NCI-H345 treated with DMSO at 0.1 percent for 48 hours (cell line): ENCODE measurements at regions not wholly inside any gene's neighbourhood (a gene's known extent, or its start where the extent isn't known, plus 50 kb on each side); places are given as distances from the start of the nearest gene placed in this dataset.

Experiments
- DNase-seq: peaks from one replicate; lab custom pipeline; 2025; ENCODE audit not compliant: unreplicated experiment; lab: John Stamatoyannopoulos, UW

- no peak for DNase-seq
These were observed 154.7 kb upstream of the ANKH start for GRCh38 chr5:15026011-15026893.

GRCh38 chr5:15023846-15024245 lies 152.3 kb upstream of the ANKH start:
- DNase-seq = no peak

GRCh38 chr5:15023266-15023665 lies 151.7 kb upstream of the ANKH start:
- DNase-seq = no peak

- no peak for DNase-seq
These were observed 149.9 kb upstream of the ANKH start for GRCh38 chr5:15021266-15022046.

- no peak for DNase-seq
These were observed 149.2 kb upstream of the ANKH start for GRCh38 chr5:15020736-15021135.

- no peak for DNase-seq
These were observed 143.2 kb upstream of the ANKH start for GRCh38 chr5:15014809-15015208.

- peak; percentile 73 for DNase-seq
These were observed 142.3 kb upstream of the ANKH start for GRCh38 chr5:15013654-15014463.

GRCh38 chr5:15012061-15012460 lies 140.5 kb upstream of the ANKH start:
- no peak for DNase-seq

DNA sequence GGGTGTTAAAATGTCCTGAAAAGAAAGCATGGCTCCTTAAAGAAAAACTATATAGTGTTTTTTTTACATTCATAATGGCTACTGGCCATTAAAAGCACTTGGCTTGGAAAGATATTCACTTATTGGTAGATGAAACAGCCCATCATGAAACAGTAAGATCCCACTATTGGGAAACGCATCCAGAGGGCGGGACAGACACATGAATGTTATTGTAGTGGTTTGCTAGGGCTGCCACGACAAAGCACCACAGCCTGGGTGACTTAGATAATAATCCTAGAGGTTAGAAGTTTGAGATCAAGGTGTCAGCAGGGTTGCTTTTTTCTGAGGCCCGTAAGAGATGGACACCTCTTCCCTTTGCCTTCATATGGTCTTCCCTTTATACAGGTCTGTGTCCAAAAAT lies 139.4 kb upstream of the ANKH start:
- no peak for DNase-seq

DNA sequence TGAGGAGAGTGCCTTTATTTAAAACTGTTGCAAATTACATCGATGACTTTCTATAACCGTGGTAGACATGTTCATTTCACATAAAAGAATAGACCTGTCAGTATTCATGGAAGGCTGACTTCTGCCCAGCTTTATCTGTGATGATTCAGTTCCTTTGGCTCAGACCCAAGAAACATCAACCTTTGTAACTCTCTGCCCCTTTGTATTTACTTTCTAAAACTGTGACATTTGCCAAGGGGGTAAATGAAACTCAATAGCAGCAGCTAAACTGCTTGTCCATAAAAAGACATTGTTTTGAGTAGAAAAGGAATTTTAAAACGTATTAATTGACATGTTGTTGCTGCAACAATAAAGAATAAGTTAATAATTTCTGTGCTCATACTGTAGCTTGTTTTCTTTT lies 137.8 kb upstream of the ANKH start:
- DNase-seq = peak; percentile 77

GRCh38 chr5:15008921-15009320 lies 137.3 kb upstream of the ANKH start:
- DNase-seq = no peak

DNA sequence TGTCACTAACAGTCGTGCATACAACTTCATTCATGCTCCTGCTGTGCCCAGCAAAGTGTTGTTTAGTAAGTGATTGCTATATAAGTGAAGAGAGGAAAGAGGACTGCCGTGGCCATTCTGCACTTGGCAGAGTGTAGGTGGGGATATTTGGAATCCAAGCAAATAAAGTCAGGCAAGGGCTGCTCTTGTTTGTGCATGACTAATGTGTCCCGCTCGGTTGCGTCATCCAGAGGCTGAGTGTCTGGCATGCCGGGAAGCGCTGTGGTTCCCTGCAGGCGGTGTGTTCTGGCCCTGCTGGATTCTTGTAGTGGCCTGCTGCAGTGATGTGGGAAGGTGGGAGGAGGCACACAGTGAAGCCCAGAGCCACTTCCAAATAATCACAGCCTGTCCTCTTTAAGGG lies 136.9 kb upstream of the ANKH start:
- peak; percentile 70 for DNase-seq

DNA sequence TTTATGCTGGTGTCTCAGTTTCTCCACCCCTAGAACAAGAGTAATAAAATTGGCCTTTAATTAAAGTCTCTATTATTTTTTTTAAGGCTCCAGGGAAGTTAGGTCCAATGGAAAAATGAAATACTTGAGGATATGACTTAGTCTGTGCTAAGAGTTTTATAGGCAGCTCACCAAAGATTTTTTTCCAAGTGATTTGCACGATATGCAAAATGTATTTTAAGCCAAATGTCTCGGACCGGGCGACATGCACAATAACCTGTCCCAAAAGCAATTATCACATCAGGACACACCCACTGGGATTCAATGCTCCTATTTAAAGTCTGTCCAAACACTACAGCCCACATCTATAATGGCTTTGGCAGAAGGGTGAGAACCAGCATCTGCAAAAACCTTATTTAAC lies 136.1 kb upstream of the ANKH start:
- DNase-seq = no peak

GRCh38 chr5:15004506-15004905 lies 132.9 kb upstream of the ANKH start:
- no peak for DNase-seq

GRCh38 chr5:15003511-15003920 lies 131.9 kb upstream of the ANKH start:
- peak; percentile 75 for DNase-seq

DNA sequence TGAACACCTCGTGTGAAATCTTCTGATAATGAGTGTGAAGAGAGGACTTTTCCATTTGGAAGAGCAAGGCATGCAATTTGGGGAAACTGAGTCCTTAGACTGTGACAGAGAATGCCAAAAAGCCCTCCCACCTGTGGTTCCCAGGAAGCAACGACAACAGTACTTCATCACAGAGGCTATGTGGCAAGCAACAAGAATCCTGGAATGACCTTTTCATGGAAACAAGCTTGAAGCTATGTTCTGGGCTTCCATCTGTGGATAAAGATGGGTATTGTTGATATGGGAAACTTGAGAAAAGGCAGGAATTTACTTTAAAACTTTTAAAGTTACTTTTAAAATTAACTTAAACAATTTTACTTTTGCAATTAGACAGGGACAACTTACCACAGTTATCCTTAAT lies 131.2 kb upstream of the ANKH start:
- no peak for DNase-seq

- no peak for DNase-seq
These were observed 130.6 kb upstream of the ANKH start for GRCh38 chr5:15002173-15002572.

- no peak for DNase-seq
These were observed 129.9 kb upstream of the ANKH start for GRCh38 chr5:15001517-15001916.

DNA sequence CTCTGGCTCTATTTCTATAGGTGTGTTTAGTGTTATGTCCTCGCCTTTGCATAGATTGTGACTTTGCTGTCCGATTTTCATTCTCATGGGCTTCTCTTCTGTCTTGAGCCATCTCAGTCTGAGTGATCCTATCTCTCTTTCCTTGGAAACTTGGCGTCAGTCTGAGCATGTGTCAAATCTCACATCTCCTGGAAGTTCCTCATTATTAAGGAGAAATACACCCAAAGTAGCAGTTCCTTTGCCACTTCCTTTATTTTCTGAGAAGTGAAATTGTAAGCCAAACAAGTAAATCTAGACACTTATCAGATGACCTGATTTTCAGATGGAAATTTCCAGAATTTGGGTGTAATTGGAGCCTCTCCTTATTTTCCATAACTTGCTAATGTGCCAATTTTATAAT lies 126.9 kb upstream of the ANKH start:
- no peak for DNase-seq

- DNase-seq = no peak
These were observed 125.4 kb upstream of the ANKH start for GRCh38 chr5:14996997-14997396.

GRCh38 chr5:14995229-14995628 lies 123.7 kb upstream of the ANKH start:
- no peak for DNase-seq
